Caco-2 (cell line): ENCODE measurements at regions not wholly inside any gene's neighbourhood (a gene's known extent, or its start where the extent isn't known, plus 50 kb on each side); places are given as distances from the start of the nearest gene placed in this dataset.

ENCODE experiments used
- BruUV-seq: library from RNA; stranded (reverse); fragments of 400-500 nt; replicated peaks from 2 replicates; lab custom pipeline; 2021; lab: Mats Ljungman, UMichigan
- CTCF ChIA-PET: fragments of 300-600 bp; sonication (Branson Sonifier 250); formaldehyde crosslinking; loops from one replicate; lab custom pipeline; 2022; ENCODE audit warnings: antibody characterized with exemption; lab: Charles Lee
- POLR2A ChIA-PET: fragments of 300-600 bp; sonication (Branson Sonifier 250); formaldehyde crosslinking; loops from one replicate; lab custom pipeline; 2022; ENCODE audit warnings: antibody characterized with exemption; lab: Charles Lee
- DNase-seq, 2 experiments: peaks; one replicate each; pipeline versions ENCODE4 v3.0.0 to v3.0.0-alpha.2; 2020 to 2022
- H3K27me3 ChIP-seq: replicated peaks from 2 replicates; pipeline ENCODE4 v1.6.0; 2011; ENCODE audit warnings: low read length; ENCODE audit not compliant: control insufficient read depth, insufficient read depth
- H3K36me3 ChIP-seq: 2 replicates; pipeline ENCODE4 v1.5.1; 2011; ENCODE audit warnings: low read length; ENCODE audit not compliant: control insufficient read depth, insufficient read depth
- H3K4me1 ChIP-seq: fragments of 250-450 bp; sonication (Bioruptor Pico); 2 replicates; pipeline ENCODE4 v1.5.1; 2020; ENCODE audit warnings: mild to moderate bottlenecking
- H3K4me3 ChIP-seq: 2 replicates; pipeline ENCODE4 v1.5.1; 2011; ENCODE audit warnings: low read depth, mild to moderate bottlenecking, control low read depth, low read length
- H3K9me3 ChIP-seq: fragments of 250-450 bp; sonication (Bioruptor Pico); 2 replicates; pipeline ENCODE4 v1.5.1; 2020; ENCODE audit warnings: mild to moderate bottlenecking, moderate library complexity
- H3K27ac Mint-ChIP-seq: one replicate; pipeline ENCODE4 v1.8.0; 2022; ENCODE audit warnings: mixed read lengths; ENCODE audit not compliant: unreplicated experiment
- H3K27me3 Mint-ChIP-seq: one replicate; pipeline ENCODE4 v1.8.0; 2022; ENCODE audit warnings: mixed read lengths; ENCODE audit not compliant: insufficient read depth, unreplicated experiment
- H3K36me3 Mint-ChIP-seq: one replicate; pipeline ENCODE4 v1.8.0; 2022; ENCODE audit warnings: mild to moderate bottlenecking, mixed read lengths; ENCODE audit not compliant: insufficient read depth, unreplicated experiment
- H3K4me1 Mint-ChIP-seq: one replicate; pipeline ENCODE4 v1.8.0; 2022; ENCODE audit warnings: low read depth, mixed read lengths; ENCODE audit not compliant: unreplicated experiment
- H3K4me3 Mint-ChIP-seq: one replicate; pipeline ENCODE4 v1.8.0; 2022; ENCODE audit warnings: mild to moderate bottlenecking, moderate library complexity, mixed read lengths; ENCODE audit not compliant: unreplicated experiment
- H3K9me3 Mint-ChIP-seq: one replicate; pipeline ENCODE4 v1.8.0; 2022; ENCODE audit warnings: mixed read lengths; ENCODE audit not compliant: unreplicated experiment
- intact Hi-C: fragments of 100-400 bp; cut with micrococcal nuclease; formaldehyde crosslinking; loops from one replicate; pipeline ENCODE4 v1.10.0; 2022; ENCODE audit not compliant: unreplicated experiment
- TF ChIP-seq, protein P1 (sequence below), 2 experiments: fragments of 200-600 bp in 1 of 2; IDR thresholded peaks; 1 replicate in 1 of 2; 2 replicates in 1 of 2; pipeline versions ENCODE4 v1.5.1 to v1.8.0; 2011 to 2022; ENCODE audit warnings: antibody characterized with exemption in 1 of 2, control low read depth in 1 of 2, inconsistent platforms in 1 of 2, low read depth in 1 of 2, low read length in 1 of 2, mild to moderate bottlenecking in 1 of 2, moderate library complexity in 1 of 2; ENCODE audit not compliant: insufficient read depth in 1 of 2, severe bottlenecking in 1 of 2, unreplicated experiment in 1 of 2

DNA sequence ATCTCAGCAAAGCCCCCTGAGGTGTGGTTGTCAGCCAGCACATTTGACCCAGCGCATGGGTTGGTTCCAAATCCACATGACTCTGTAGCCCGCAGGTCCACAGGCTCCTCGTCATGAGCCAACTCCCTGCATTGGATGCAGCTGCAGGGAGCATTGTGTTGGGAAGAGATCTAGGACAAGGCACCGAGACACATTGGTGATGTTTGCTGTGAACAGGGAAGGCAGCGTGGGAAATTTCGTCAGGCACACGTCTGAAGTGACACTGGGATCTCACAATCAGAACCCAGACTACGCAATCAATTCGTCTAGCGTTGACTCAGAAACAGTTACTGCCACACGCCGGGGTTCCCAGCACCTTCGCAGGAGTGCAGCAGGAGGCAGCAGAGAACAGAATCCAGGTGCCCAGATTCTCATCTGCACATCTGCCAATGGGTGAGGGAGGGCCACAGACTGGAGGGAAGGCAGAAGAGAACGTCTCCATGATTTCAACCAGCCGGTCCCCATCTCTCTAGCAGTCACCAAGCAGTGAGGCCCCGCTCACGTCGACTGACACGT, 177.0 kb downstream of the TTLL2 start:
- TF ChIP-seq, protein P1, sequence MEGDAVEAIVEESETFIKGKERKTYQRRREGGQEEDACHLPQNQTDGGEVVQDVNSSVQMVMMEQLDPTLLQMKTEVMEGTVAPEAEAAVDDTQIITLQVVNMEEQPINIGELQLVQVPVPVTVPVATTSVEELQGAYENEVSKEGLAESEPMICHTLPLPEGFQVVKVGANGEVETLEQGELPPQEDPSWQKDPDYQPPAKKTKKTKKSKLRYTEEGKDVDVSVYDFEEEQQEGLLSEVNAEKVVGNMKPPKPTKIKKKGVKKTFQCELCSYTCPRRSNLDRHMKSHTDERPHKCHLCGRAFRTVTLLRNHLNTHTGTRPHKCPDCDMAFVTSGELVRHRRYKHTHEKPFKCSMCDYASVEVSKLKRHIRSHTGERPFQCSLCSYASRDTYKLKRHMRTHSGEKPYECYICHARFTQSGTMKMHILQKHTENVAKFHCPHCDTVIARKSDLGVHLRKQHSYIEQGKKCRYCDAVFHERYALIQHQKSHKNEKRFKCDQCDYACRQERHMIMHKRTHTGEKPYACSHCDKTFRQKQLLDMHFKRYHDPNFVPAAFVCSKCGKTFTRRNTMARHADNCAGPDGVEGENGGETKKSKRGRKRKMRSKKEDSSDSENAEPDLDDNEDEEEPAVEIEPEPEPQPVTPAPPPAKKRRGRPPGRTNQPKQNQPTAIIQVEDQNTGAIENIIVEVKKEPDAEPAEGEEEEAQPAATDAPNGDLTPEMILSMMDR (IDR thresholded peaks at IDR 0.05; ENCODE audit: insufficient read depth in 1 of 2, low read depth in 1 of 2, low read length in 1 of 2, severe bottlenecking in 1 of 2, unreplicated experiment in 1 of 2): peak; percentile 34 to 58
- Mint-ChIP-seq H3K9me3 (no peaks in the 10 kb centered on the region), H3K27me3 (no peaks in the 10 kb centered on the region), H3K27ac (no peak overlapping the region), H3K4me3 (no peak overlapping the region), H3K36me3 (no peaks in the 10 kb centered on the region), H3K4me1 (no peaks in the 10 kb centered on the region)
- no peak overlapping the region for H3K4me3 ChIP-seq
- no peaks in the 10 kb centered on the region for H3K27me3 ChIP-seq
- peak; percentile 49 to 59 for DNase-seq
- H3K4me1 ChIP-seq: peaks cover 7% of the 10 kb centered on the region
- no TSS peak for BruUV-seq
- intact Hi-C loops: loop anchor here (5.0 to 10.0 kb wide), 2 partner anchors 323 to 395 kb away; partner anchors contain the start of gene AFDN
- H3K9me3 ChIP-seq: no peaks in the 10 kb centered on the region
- ChIA-PET POLR2A (no interaction called here), CTCF (no interaction called here)
- H3K36me3 ChIP-seq: no peaks in the 10 kb centered on the region

DNA sequence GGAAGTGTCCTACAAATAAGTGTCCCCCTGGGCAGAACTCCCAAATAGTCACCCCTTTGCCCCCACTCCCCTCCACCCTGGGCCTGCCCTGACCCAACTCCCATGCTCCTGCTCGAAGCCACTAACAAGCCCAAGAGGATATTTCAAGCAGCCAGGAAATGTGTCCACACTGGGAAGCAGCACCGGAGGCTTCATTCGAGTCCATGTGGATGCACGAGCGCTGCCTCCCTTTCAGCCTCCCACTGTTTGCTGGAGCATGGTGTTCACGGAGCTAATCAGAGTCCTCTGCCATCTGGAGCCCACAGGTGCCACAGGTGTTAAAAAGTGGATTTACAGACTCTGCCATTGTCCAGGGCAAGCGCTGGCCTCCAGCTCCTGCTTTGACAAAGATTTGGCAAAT, 177.6 kb downstream of the TTLL2 start:
- Histone ChIP-seq H3K9me3 (no peaks in the 10 kb centered on the region), H3K27me3 (no peaks in the 10 kb centered on the region), H3K36me3 (no peaks in the 10 kb centered on the region), H3K4me1 (peaks cover 12% of the 10 kb centered on the region), H3K4me3 (no peak overlapping the region)
- no peaks in the 10 kb centered on the region for H3K27me3 Mint-ChIP-seq
- no peak for DNase-seq
- no peaks in the 10 kb centered on the region for H3K4me1 Mint-ChIP-seq
- no peaks in the 10 kb centered on the region for H3K9me3 Mint-ChIP-seq
- no peak overlapping the region for H3K4me3 Mint-ChIP-seq
- TF ChIP-seq, protein P1 (IDR thresholded peaks at IDR 0.05; ENCODE audit: insufficient read depth in 1 of 2, low read depth in 1 of 2, low read length in 1 of 2, severe bottlenecking in 1 of 2, unreplicated experiment in 1 of 2): no peak
- intact Hi-C loops: loop anchor here (5.0 to 10.0 kb wide), 2 partner anchors 322 to 395 kb away; partner anchors contain the start of gene AFDN
- no TSS peak for BruUV-seq
- POLR2A ChIA-PET: no interaction called here
- CTCF ChIA-PET: no interaction called here
- no peaks in the 10 kb centered on the region for H3K36me3 Mint-ChIP-seq
- no peak overlapping the region for H3K27ac Mint-ChIP-seq

DNA sequence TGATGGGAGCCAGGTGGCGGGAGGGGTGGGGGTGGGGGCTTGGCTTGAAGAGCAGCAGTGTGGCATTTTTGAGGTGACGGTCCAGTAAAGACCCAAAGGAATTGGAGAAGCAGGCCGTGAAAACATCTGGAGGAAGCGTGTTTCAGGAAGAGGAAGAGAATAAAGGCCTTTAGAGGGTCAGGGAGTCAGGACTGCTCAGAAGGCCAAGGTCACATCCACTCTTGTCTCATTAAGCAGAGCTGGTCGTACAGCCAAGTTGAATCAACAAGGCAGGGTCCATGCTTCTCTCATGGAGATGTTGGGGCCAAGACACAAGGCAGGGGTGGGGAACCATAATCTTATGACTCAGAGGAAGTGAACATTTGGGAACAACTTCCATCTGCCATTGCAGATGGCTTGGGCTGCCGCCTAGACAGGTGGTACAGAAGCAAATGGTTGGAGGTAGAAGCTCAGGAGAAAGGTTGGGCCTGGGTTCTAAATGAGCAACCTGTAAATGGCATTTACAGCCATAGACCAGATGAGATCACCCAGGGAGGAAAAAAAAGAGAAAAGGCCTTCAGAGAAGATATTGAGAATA, 179.6 kb downstream of the TTLL2 start:
- no peak for DNase-seq
- no TSS peak for BruUV-seq
- Mint-ChIP-seq H3K27ac (no peak overlapping the region), H3K27me3 (no peaks in the 10 kb centered on the region), H3K4me3 (no peak overlapping the region), H3K4me1 (no peaks in the 10 kb centered on the region), H3K9me3 (no peaks in the 10 kb centered on the region), H3K36me3 (no peaks in the 10 kb centered on the region)
- Histone ChIP-seq H3K9me3 (no peaks in the 10 kb centered on the region), H3K27me3 (no peaks in the 10 kb centered on the region), H3K4me3 (no peak overlapping the region), H3K36me3 (no peaks in the 10 kb centered on the region), H3K4me1 (peaks cover 12% of the 10 kb centered on the region)
- TF ChIP-seq, protein P1 (IDR thresholded peaks at IDR 0.05; ENCODE audit: insufficient read depth in 1 of 2, low read depth in 1 of 2, low read length in 1 of 2, severe bottlenecking in 1 of 2, unreplicated experiment in 1 of 2): no peak
- intact Hi-C loops: loop anchor here (5.0 to 10.0 kb wide), 2 partner anchors 320 to 393 kb away; partner anchors contain the start of gene AFDN
- ChIA-PET CTCF (no interaction called here), POLR2A (no interaction called here)
